ENCODE measurements at regions not wholly inside any gene's neighbourhood (a gene's known extent, or its start where the extent isn't known, plus 50 kb on each side); places are given as distances from the start of the nearest gene placed in this dataset.
"Not testable (repeated sequence)": the region's sequence is repeated elsewhere in the genome, so short reads cannot be mapped to it uniquely, and the experiment has no call there.

DNA sequence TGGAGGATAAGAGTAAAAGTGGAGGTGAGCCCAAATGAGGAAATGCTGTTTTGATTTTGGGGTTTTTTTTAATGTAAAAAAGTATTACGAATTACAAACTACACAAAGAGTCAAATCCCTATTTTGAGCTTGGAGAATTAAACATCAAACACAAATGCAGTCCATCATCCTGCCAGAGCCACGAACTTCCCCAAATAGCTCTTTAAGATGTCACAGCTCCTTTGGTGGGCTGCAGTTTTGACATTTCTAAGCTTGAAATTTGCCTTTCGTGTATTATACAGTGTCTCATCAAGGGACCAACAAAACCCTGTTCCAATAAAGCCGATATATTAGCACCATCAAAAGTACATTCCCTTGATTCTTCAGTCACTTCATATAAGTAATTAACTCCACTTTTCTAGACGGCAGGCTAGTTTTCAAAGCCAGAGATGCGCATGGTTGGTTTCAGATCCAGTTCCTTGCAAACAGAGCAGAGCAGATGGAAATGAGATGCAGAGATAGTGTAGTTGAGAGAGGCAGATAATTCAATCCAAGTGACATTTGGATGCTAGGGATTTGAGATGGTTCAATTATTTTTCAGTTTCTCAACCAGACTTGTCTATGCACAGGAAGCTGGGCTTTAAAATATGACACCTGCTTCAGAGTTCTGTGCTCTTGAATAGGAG, 580.9 kb downstream of the EDEM1 start:
- no peak for DNase-seq

DNA sequence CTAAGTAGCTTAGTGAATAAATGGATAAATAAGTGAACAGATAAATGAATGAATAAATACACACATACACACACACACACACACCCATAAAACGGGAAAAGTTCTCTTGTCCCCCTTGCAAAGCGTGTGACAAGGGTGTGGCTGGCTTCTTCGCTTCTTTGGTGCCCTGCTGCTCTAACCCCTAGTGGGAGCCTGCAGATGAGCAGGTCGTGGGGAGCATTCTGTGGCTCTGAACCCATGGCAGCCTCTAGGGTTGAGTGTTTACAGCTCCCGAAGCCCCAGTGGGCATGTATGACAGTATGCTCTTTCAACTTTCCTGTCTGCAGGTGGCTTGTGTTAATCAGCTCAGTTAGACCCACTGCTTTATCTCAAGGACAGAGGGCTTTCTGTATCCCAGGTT, 582.3 kb downstream of the EDEM1 start:
- DNase-seq = no peak

DNA sequence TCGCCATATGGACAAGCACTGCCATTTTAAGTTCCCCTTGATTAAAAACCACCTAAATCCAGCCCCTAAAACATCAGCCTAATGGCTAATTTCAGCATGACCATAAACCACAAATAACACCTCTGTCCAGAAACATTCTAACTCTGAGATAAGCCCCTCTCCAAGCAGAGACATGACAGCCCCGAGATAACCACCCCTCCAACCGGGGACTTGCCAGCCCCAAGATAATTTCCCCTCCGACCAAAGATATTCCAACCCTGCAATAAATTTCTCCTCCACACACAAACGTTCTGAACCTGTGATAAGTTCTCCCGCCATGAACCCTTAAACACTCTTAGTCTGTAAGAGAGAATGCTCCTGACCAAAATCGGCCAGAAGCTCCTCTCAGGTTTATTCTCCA, 586.8 kb downstream of the EDEM1 start:
- DNase-seq = no peak

DNA sequence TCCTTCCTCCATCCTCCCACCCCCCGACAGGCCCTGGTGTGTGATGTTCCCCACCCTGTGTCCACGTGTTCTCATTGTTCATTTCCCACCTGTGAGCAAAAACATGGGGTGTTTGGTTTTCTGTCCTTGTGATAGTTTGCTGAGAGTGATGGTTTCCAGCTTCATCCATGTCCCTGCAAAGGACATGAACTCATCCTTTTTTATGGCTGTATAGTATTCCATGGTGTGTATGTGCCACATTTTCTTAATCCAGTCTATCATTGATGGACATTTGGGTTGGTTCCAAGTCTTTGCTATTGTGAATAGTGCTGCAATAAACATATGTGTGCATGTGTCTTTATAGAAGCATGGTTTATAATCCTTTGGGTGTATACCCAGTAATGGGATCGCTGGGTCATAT, 587.6 kb downstream of the EDEM1 start:
- not testable (repeated sequence) for DNase-seq

DNA sequence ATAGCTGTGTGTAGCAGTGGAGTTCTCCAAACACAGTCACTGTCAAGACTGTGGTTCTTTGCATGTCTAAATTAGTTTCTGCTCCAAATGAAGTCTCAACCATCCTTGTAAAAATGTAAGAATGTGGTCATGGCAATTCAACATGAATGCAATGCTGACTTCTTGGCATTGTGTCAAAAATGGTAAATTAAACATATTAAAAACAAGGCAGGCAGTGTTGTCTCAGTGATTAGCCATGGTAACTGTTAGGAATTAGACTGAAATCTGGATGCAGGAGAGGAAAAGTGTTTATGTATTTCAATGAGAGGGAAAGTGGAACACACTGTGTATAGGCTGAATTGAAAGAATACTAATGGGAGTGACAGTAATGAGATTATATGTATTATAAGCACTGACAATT, 597.2 kb downstream of the EDEM1 start:
- DNase-seq = no peak

DNA sequence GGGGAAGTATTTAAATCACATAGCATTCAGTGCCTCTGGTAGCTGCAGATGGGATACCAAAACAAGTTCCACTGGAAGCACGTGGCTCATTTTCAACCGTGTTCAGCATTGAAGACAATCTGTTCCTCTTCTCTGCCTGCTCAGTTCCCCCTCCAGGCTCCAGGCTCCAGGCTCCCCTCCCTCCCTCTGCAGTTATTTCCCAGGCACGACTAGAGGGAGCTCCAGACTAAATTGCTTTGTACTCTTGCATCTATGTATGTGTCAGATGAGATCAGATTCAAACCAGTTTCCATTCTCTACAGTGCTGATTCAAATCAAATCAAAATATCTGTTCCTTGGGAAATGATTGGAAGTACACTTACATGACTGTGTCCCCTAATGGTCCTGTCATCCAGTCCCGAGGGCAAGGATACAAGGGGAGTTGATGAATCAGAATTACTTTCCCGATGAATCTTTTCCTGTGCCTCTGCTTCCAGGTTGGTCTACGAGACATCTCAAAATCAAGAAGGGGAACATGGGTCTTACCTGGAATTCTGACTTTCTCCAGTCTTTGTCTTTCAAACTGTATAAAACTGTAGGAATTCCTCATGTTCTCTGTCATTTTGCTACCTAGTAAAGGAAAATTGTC, 600.5 kb downstream of the EDEM1 start:
- no peak for DNase-seq

DNA sequence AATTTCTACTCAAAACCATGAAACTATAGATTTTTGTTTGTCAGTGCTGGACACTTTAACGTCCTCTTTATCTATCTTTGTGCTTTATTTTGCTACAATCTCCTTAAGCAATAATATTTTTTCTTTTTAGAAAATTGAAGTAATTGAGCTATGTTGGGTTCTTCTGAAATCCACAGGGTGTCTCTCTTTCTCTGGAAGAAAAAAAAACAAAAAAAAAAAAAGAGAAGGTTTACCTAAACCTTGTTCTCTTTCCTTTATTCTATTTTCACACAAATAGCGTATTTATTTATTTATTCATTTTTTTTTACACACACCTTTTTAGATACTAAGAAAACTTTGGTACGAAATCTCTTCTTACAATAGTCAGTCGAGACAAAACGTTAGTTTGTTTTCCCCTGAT, 601.0 kb downstream of the EDEM1 start:
- no peak for DNase-seq

DNA sequence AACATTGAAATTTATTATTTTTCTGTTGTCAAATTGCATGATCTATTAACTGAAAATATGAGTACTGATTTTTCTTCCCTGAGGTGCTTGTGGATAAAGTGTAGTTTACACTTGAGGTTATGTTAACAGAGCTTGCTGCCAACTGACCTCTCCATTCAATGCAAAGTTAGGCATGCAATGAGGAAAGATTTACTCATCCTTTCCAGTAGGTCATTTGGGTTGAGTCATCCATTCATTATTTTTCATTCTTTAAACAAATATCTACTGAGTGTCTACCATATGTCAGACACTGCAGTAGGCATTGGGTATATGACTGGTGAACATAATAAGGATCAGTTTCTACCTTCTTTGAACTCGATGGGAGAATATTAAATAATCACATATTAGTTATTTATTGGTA, 604.1 kb downstream of the EDEM1 start:
- no peak for DNase-seq

DNA sequence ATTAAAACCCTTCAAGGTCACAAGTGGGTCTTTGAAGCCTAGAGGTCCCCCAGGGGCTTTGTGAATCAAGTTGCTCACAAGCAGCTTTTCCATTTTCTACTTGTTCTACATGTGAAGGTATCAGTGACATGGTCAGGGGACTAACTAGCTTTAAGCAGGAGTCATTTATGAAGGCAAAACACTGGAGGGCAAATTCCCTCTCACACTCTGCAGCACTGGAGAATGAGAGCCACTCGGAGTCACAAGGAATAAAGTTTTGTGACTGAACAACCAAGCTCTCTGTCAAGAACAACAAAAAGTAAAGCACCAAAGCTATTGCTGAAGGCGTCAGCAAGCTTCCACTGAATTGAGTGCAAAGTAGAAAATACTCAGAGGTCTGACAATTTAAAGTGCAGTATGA, 609.0 kb downstream of the EDEM1 start:
- DNase-seq = no peak

DNA sequence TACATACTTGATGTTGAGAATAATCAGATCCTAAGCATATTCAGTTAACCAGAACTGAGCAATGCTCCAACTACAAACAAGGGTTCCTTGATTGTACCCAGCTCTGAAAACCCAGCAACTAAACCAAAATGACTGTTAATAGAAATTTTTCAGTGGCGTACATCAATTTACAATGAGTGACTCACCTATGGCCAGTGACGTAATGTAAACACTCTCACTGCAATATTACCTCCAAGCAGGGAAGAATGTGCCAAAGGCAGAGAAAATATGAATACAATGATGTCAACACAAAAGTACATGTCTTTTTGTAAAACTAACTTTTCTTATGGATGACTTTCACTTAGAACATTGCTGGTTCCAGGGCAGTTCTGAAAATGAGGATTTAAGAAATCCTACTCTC, 611.3 kb downstream of the EDEM1 start:
- DNase-seq = no peak

DNA sequence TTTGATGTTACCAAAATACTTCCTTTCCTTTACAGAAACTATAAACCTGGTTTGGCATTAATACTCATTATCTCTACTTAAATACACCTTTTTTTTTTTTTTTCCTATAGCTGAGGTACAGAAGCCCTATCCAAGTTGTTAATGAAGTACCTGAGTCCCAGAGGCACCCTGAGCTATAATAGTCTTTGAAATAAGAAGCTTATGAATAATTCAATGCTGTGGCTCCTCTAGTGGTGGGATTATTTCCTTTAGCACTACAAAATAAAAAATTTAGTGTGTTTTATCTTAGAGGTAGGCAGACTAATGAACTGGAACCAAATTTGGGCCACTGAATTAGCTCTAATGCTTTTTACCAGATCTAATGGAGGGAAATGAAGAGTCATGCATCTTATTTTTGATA, 611.9 kb downstream of the EDEM1 start:
- DNase-seq = no peak

DNA sequence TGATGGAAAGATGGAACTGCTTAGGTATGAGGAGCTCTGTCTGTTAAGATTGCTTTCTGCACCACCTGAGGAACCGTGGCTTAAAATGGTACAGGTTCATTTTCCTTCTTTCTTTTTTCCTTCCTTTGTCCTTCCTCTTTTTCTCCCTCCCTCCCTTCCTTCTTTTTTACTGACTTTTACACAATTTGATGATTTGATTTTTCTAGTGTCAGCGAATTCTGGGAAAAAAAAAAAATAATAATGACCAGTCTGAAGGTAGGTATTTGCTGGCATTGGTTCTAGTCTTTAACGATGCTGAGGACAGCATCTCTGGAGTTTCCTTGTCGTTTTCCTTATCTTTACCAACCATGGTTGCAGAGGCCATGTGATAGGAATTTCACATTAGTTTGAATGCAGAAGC, 613.5 kb downstream of the EDEM1 start:
- DNase-seq = no peak

DNA sequence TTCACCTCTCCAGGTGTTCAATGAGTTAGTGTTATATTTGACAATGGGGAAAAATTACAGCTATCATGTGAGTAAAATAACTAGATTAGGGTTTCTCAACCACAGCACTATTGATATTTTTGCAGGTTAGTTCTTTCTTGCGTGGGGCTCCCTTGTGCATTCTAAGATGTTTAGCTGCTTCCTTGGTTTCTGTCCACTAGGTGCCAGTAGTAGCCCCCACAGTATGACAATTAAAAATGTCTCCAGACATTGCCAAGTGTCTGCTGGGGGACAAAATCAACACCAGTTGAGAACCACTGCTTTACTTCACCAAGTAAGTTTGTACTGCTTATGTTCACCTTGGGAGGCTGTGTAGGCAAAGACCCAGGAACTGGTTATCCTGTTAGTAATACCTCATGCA, 618.7 kb downstream of the EDEM1 start:
- no peak for DNase-seq

DNA sequence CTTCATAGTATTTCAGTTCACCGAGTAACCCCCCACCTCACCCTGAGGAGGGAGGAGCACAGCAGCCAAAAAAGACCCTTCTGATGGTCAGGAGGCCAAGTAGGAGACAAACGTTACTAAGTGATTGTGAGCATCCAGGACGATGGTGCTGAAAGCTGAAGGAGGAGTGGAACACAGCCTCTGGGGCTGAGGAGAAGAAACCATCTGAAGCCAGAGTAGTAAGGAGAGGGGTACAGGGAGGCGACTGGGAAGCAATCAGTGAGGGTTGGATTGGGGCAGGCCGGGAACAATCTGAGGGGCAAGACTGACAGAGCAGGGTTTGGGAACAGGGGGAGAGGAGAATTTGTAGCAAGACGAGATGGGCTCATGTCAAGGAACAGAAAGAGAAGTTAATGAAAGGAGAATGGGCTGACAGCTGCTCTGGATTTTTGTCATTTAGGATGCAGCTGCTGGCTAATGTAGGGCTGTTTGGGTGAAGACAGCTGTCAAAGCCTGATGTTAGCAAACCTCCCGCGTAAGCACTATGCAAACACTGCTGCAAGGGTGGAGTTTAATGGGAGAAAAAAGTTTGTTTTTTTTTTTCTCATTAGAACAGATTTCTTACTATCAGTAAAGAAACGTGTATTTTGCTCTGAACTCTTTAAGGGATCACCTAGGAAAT, 622.2 kb downstream of the EDEM1 start:
- no peak for DNase-seq

DNA sequence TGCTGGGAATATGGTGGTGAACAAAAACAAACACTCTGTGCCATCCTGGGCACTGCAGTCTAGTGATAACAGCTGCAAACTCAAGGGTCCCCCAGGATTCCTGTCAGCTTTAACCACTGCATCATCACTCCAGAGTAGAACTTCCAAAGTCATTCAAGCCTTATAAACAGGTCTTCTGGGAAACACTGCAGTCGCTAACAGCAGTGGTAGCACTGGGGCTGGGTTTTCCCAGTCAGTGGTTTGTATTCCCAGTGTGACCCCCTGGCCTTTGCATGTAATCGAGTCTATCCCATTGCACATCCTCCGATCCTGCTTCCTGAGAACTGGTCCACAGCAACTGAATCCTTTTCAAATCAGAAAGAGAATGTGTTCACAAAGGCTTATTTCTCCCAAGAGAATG, 623.5 kb downstream of the EDEM1 start:
- DNase-seq = no peak

DNA sequence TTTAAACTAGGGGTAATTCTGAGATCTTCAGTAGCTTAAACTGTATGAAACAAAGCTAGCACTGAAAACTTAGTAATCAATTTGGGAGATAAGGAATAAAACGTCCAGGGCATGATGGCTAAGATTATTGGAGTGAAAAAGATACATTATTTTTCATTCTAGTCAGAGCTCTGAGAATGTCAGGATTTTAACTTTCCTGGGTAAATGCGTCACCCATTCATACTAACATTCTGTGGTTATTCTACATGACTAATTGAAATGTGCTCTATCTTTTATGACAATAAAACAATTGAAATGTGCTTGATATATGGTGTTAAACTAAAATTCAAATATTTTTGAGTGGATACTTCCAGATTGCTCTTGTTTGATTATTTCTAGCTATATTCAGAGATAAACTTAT, 626.0 kb downstream of the EDEM1 start:
- no peak for DNase-seq

DNA sequence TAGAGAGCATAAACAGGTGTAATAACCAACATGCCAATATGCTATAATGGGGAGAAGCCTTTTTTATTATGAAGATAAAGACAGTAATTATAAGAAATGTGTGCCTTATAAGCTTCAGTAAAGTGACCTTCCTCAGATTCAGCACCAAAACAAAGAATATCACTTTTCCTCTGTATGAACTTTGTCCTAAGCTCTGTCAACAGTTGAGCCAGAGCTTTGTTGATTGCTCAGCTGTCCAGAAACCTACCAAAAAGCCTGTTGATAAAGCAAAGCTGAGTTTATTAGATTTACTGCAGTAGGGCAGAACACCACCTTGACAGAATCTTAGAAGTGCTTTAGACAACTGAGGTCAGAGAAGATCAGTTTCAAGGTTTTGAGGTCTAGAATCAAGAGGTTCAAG, 635.3 kb downstream of the EDEM1 start:
- DNase-seq = no peak

DNA sequence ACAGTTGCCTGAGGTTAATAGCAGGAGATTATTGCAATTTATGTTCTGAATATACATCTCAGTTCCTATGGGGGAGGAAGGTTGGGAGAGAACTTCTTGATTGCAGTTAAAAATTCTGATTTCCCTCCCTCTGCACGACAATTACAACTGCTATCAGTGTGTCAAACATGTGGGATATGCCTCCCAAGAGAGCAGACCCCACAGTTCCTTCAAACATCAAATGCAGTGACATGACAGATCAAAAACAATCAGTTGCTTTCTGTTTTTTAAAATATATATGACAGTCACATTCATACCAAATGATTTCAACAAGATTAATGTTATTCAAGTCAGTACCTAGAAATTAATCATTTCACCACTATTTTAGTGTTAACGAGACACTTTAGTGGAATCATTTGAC, 639.0 kb downstream of the EDEM1 start:
- no peak for DNase-seq

DNA sequence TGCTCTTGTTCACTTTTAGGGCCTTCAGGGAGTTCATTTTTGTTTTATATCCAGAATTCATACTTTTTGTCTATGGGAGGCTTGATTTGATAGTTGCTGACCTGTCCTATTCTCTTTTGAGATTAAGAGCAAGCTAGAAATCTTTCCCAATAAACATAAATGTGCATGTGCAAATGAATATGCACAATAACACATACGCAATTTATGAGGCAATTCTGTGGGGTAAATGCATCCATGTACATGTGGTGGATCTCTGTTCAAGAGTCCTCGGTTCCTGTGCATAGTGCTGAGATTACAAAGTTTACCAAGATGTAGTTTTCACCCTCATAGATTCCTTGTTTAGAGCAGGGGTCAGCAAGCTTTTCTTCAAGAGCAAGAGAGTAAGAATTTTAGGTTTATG, 640.7 kb downstream of the EDEM1 start:
- DNase-seq = no peak

DNA sequence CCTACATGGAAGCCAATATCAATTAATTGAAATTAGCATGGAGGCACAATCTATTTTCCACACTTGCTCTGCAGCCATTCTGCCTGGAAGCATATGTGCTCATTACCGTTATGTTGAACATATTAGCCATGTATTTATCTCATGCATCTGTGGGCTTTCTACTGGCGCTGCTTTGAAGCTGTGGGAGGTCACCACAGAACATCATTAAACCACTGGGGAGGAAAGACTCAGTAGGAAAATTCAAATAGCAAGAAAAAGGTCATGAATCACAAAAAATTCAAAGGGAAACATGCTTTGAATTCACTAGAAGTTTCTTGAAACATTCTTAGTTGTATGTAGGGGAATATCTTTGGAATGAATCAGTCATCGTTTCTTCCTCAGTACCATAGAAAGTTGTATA, 652.5 kb downstream of the EDEM1 start:
- no peak for DNase-seq

DNA sequence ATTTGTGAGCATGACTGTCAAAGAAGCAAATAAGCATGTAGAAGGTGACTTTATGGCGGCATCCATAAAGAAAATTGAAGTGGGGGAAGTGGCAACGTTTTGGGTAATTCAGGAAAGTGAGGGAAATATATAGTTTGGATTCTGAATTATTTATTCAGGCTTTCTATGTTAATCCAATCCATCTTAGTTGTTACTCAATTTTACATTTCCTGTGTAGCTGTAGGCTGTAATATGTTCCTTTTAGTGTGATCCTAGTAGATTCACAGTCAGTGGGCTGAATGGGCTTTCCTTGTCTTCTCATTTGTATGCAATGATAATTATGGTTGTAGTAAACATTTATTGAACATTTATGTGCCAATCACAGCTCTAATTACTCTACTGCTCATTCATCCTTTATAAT, 654.1 kb downstream of the EDEM1 start:
- DNase-seq = no peak

DNA sequence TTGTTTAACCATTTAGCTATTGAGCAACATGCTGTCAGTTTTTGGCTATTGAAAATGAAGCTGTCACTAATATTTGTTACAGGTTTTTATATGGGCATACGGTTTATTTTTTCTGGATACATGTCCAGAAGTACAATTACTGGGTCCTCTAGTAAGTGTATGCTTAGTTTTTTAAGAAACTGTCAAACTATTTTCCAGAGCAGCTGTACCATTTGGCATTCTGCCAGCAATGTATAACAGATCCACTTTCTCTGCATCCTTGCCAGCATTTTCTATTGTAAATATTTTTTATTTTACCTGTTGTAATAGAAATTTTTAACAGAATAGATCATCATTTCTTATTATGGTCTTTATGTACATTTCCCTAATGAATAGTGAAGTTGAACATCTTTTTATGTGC, 658.8 kb downstream of the EDEM1 start:
- no peak for DNase-seq

DNA sequence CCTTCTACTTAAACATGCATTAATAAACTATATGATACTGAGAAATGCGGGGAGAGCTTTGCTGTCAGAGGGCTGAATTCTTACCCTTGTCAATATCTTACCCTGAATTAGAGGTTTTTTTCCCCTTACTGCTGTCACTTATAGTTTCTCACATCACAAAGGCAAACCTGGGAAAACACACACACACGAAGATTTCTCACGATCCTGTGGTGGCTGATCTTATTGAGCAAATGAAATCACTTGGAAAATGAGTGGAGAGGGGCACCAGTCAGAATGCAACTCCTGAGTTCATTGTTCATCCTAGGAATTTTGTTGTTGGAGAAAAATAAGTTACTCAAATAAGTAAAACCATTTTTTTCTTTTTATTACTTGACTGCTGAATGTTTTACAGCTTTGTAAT, 673.6 kb downstream of the EDEM1 start:
- no peak for DNase-seq

DNA sequence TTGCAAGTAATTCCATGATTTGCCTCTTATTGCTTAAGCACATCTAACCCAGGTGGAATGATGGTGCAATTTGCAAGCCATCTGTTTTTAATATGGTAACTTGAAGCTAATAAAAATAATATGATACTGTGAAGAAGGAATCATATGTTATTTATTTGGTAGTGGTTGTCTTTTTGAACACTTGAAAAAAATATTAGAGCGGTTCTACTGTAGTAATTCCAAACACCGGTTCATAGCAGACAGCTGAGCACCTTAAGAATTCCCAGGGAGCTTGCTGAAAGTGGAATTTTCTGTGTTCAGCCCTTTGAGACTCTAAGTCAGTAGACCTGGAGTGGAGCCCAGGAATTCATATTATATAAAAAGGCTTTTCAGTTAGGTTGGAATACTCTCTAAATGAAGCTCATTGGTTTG, 687.4 kb downstream of the EDEM1 start:
- no peak for DNase-seq

DNA sequence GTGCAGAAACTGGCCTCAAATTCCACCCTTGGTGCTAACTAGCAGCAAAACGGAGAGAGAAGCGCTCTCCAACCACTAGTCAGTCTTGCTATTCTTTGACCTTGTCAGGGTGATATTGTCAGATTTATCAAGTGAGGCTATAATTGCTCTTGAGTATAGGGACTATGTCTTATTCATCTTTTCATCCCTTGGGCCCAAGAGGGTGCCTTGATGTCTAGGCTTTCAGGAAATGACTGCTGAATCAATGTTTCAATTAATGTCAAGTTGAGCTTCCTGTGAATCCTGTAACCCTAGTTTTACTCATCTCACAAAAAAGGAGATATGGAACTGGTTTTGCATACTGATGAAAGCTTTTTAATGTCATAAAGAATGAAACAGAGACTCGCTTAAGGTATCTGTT, 701.3 kb downstream of the EDEM1 start:
- DNase-seq = no peak

All from NCI-H510A (cell line).